HG03196 (cell line): ENCODE measurements at regions not wholly inside any gene's neighbourhood (a gene's known extent, or its start where the extent isn't known, plus 50 kb on each side); places are given as distances from the start of the nearest gene placed in this dataset.

Experiments
- ATAC-seq: cut with Tn5 transposase; IDR thresholded peaks from one replicate; pipeline ENCODE4 v1.9.1; 2021; ENCODE audit not compliant: unreplicated experiment

- ATAC-seq = no peak
Observed at GRCh38 chr9:111197256-111197655, 132.8 kb downstream of the OR2K2 start.

- ATAC-seq = no peak
Observed at GRCh38 chr9:111195766-111196165, 134.3 kb downstream of the OR2K2 start.

- no peak for ATAC-seq
Observed at GRCh38 chr9:111193095-111193494, 136.9 kb downstream of the OR2K2 start.

- ATAC-seq = no peak
Observed at GRCh38 chr9:111192650-111193049, 137.4 kb downstream of the OR2K2 start.

GRCh38 chr9:111190347-111190746 lies 139.7 kb downstream of the OR2K2 start:
- ATAC-seq = no peak

GRCh38 chr9:111187376-111187775 lies 142.6 kb downstream of the OR2K2 start:
- ATAC-seq = no peak

GRCh38 chr9:111186021-111186530 lies 143.9 kb downstream of the OR2K2 start:
- no peak for ATAC-seq

- no peak for ATAC-seq
Observed at GRCh38 chr9:111180811-111181210, 142.5 kb upstream of the LPAR1 start.

- ATAC-seq = no peak
Observed at GRCh38 chr9:111179577-111179976, 141.3 kb upstream of the LPAR1 start.

GRCh38 chr9:111178331-111179055 lies 140.2 kb upstream of the LPAR1 start:
- ATAC-seq = no peak

- no peak for ATAC-seq
Observed at GRCh38 chr9:111176511-111176910, 138.2 kb upstream of the LPAR1 start.

GRCh38 chr9:111175350-111175749 lies 137.1 kb upstream of the LPAR1 start:
- ATAC-seq = no peak

GRCh38 chr9:111167341-111167740 lies 129.1 kb upstream of the LPAR1 start:
- no peak for ATAC-seq

- no peak for ATAC-seq
Observed at GRCh38 chr9:111163716-111164389, 125.6 kb upstream of the LPAR1 start.

- no peak for ATAC-seq
Observed at GRCh38 chr9:111162026-111162425, 123.8 kb upstream of the LPAR1 start.

GRCh38 chr9:111161015-111161415 lies 122.7 kb upstream of the LPAR1 start:
- ATAC-seq = no peak

GRCh38 chr9:111158999-111159398 lies 120.7 kb upstream of the LPAR1 start:
- ATAC-seq = no peak

GRCh38 chr9:111158363-111158762 lies 120.1 kb upstream of the LPAR1 start:
- ATAC-seq = no peak

- ATAC-seq = no peak
Observed at GRCh38 chr9:111154081-111154562, 115.9 kb upstream of the LPAR1 start.

- ATAC-seq = no peak
Observed at GRCh38 chr9:111152614-111153406, 114.5 kb upstream of the LPAR1 start.

- no peak for ATAC-seq
Observed at GRCh38 chr9:111151537-111151936, 113.3 kb upstream of the LPAR1 start.
